Bronchial epithelial cell (primary cell): ENCODE measurements at regions not wholly inside any gene's neighbourhood (a gene's known extent, or its start where the extent isn't known, plus 50 kb on each side); places are given as distances from the start of the nearest gene placed in this dataset.
"Not testable (repeated sequence)": the region's sequence is repeated elsewhere in the genome, so short reads cannot be mapped to it uniquely, and the experiment has no call there.

Experiments used
- DNase-seq: peaks from one replicate; pipeline ENCODE4 v3.0.0-alpha.2; 2010; ENCODE audit warnings: low read depth
- FAIRE-seq: peaks from 2 replicates; lab custom pipeline; 2011; peaks lifted over from hg19 to GRCh38; lab: Jason Lieb, UNC
- H3K27me3 ChIP-seq: 2 replicates; pipeline ENCODE4 v1.5.1; 2011; ENCODE audit warnings: low read length; ENCODE audit not compliant: control insufficient read depth, insufficient read depth
- H3K36me3 ChIP-seq: 2 replicates; pipeline ENCODE4 v1.5.1; 2011; ENCODE audit warnings: low read length; ENCODE audit not compliant: control insufficient read depth, insufficient read depth
- H3K4me3 ChIP-seq: 2 replicates; pipeline ENCODE4 v1.5.1; 2011; ENCODE audit warnings: mild to moderate bottlenecking, low read depth, low read length, control low read depth
- CTCF ChIP-seq: IDR thresholded peaks from 2 replicates; pipeline ENCODE4 v1.5.1; 2011; ENCODE audit warnings: mild to moderate bottlenecking, moderate library complexity, low read length, control low read depth, inconsistent platforms; ENCODE audit not compliant: insufficient read depth, severe bottlenecking

GRCh38 chr5:1598950-1599737, 75.4 kb upstream of the LPCAT1 start:
- not testable (repeated sequence) for H3K4me3 ChIP-seq, FAIRE-seq, H3K36me3 ChIP-seq
- peaks cover 14% of the 10 kb centered on the region for H3K27me3 ChIP-seq
- DNase-seq = peak; percentile 39
- TF ChIP-seq CTCF = peak; percentile 39

GRCh38 chr5:1597093-1597473, 73.3 kb upstream of the LPCAT1 start:
- H3K4me3 ChIP-seq = peak overlapping the region; percentile 3
- not testable (repeated sequence) for H3K36me3 ChIP-seq, H3K27me3 ChIP-seq, FAIRE-seq
- DNase-seq = peak; percentile 5

DNA sequence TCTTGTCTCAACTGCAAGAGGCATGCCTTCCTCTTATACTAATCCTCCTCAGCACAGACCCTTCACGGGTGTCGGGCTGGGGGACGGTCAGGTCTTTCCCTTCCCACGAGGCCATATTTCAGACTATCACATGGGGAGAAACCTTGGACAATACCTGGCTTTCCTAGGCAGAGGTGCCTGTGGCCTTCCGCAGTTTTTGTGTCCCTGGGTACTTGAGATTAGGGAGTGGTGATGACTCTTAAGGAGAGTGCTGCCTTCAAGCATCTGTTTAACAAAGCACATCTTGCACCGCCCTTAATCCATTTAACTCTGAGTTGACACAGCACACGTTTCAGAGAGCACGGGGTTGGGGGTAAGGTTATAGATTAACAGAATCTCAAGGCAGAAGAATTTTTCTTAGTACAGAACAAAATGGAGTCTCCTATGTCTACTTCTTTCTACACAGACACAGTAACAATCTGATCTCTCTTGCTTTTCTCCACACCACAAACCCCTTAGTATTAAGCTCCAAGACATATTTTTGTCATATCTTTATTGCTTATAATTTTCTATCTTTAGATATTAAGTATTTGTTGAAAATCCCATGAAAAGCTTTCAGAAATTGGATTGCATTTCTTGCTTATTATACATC, 72.8 kb upstream of the LPCAT1 start:
- H3K4me3 ChIP-seq, H3K27me3 ChIP-seq, DNase-seq, FAIRE-seq, H3K36me3 ChIP-seq: not testable (repeated sequence)

DNA sequence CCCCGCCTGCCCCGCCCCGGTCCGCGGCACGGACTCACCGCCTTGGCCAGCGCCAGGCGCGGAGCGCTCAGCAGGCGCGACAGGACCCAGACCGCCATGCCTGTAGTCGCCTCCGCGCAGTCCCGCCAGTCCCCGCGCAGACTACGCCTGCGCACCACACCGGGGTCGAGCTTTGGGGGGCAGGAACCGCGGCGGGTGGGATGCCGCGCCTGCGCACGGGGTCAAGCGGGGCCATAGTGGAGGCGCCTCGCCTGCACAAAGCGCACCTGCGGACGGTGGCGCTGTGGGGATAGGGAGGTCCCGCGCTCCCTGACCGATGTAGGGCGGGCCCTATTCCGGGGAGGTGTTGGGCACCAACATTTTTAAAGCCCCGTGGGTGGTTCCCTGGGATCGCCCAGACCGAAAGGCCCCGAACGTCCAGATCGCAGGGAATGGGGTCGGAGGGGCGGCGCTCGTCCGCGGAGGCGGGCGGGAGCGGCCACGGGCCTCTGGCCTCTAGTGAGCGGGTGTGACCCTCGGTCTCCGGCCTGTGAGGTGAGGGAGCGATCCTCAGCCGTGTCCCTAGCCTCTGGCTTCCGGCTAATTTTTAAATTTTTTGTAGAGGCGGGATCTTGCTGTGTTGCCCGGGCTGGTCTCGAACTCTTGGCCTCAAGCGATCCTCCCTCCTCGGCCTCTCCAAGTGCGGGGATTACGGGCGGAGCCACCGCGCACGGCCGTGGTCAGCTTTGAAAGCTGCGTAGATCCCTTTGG, 70.8 kb upstream of the LPCAT1 start:
- FAIRE-seq (no peak), DNase-seq (peak; percentile 6)
- peak overlapping the region; percentile 36 for H3K4me3 ChIP-seq
- H3K27me3 ChIP-seq = peaks cover 6% of the 10 kb centered on the region
- no peaks in the 10 kb centered on the region for H3K36me3 ChIP-seq
- peak; percentile 40 for TF ChIP-seq CTCF

GRCh38 chr5:1593903-1594356, 70.2 kb upstream of the LPCAT1 start:
- TF ChIP-seq CTCF = no peak
- Histone ChIP-seq H3K4me3 (peak overlapping the region; percentile 36), H3K27me3 (peaks cover 6% of the 10 kb centered on the region), H3K36me3 (no peaks in the 10 kb centered on the region)
- FAIRE-seq (no peak), DNase-seq (no peak)

GRCh38 chr5:1588071-1588694, 64.4 kb upstream of the LPCAT1 start:
- not testable (repeated sequence) for FAIRE-seq, H3K36me3 ChIP-seq, H3K27me3 ChIP-seq, H3K4me3 ChIP-seq, DNase-seq

DNA sequence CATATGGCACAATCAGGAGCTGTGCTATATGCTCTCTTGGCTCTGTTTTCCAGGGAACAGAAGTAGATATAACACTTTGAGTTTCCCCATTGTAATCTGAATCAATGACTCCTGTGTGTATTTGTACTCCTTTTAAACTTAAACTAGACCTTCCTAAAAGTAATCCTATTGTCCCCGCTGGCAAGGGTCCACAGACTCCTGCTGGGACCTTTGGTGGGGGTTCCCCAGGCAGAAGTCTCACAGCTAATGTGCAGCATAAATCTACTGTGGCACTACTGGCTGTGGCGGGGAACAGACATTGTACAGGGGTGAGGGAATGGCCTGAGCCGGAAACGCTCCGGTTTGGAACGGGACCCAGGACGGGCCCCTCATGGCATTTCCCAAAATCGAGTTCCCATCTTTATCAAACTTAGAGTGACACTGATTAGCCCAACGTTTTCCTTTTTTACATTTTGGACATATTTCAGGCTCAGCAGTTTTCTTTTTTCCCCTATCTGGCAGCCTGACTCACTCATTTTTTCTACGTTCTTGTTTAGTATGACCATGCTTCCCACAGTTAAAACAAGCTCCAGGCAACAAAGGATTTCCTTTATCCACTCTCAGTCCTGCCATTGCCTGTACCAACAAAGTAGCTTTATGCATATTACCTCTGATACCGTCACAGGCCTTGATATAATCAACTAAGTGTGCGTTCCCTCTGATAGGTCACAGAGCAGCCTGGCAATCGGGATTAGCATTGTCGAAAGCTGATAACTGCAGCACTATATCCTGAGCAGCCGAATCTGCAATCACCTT, 59.5 kb upstream of the LPCAT1 start:
- not testable (repeated sequence) for H3K36me3 ChIP-seq, H3K27me3 ChIP-seq, H3K4me3 ChIP-seq, FAIRE-seq
- DNase-seq = peak; percentile 22

- not testable (repeated sequence) for FAIRE-seq, H3K27me3 ChIP-seq, H3K4me3 ChIP-seq, H3K36me3 ChIP-seq, DNase-seq
These were observed 55.6 kb upstream of the LPCAT1 start for GRCh38 chr5:1579389-1579788.

GRCh38 chr5:1576851-1577250, 53.1 kb upstream of the LPCAT1 start:
- not testable (repeated sequence) for H3K27me3 ChIP-seq, H3K4me3 ChIP-seq, H3K36me3 ChIP-seq, FAIRE-seq, DNase-seq
